Stimulated activated CD4-positive, alpha-beta T cell treated with anti-CD3 and anti-CD28 coated beads, TNF-alpha, amount 100 ng/mL, for 1 hour (primary cell): ENCODE measurements at regions not wholly inside any gene's neighbourhood (a gene's known extent, or its start where the extent isn't known, plus 50 kb on each side); places are given as distances from the start of the nearest gene placed in this dataset.

Source experiments
- DNase-seq, 3 donors: peaks; one replicate each; pipeline ENCODE4 v3.0.0-alpha.2; 2020; ENCODE audit warnings: low read depth in 3 of 3, low spot score in 1 of 3

DNA sequence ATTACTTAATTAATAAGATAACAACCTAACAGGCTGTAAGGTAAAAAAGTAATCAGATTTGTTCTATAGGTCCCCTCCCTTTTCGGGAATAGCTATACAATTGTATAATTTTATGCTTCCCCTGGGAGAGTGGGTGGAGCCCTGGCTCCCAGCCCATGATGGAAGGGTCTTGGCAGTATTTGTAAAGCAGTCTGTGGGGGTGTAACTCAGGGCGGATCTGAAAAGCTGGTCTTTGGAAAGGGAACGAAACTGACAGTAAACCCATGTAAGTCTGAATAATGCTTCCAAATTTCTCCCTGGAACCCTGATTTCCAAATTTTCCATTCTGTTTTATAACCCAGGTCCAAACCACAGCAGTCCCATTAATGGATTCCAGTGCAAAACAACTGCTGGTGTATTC, 110.4 kb downstream of the DAD1 start:
- no peak for DNase-seq

DNA sequence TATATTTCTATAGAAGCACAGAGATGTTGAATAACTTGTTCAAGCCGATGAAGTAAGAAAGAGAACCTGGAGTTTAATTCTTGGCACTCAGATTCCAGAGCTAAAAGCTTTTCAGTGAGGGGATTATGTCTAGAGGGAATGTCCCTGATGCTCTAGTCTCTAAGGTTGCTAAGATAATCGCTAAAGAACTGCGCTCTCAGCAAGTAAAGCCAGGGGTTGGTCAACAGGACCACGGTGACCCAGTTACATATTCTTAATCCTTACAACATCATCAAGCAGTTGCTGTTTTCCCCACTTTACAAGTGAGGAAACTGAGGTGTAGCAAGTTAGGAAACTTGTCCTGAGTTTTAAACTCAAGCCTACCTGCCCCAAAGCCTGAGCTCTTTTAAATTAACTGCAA, 110.8 kb downstream of the DAD1 start:
- no peak for DNase-seq

- DNase-seq, result no peak
These were observed 111.3 kb downstream of the DAD1 start for GRCh38 chr14:22477569-22478194.

GRCh38 chr14:22476887-22477286, 112.1 kb downstream of the DAD1 start:
- no peak for DNase-seq

DNA sequence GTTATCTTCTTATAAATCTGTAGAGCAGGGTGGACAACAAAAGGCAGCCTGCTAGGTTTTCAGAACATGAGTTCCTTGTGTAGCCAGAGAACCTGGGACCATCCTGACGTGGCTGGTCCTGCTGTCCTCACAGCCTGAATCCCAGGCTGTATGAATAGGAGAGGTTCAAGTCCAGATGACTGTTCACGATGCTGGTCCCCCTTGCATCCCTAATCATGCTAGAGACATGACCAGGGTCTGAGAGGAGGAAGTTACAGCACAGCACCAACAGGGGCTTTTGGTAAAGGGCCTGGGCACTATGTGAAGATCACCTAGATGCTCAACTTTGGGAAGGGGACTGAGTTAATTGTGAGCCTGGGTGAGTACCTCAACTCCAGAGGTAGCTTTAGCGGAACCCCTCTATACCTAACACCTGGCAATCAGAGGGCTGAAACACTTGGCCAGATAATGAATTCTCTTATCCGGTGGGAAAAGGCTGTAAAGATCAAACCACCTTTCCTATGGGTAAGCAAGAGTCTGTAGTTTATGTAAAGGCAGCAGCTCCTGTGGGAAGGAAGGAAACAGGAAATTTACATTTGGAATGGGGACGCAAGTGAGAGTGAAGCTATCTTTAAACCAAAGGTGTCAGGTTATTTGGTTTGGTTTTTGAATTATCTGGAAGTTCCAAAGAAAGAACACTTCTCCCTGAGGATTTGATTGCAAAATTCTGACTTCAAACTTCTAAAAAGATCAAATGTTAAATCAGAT, 112.8 kb downstream of the DAD1 start:
- no peak for DNase-seq

DNA sequence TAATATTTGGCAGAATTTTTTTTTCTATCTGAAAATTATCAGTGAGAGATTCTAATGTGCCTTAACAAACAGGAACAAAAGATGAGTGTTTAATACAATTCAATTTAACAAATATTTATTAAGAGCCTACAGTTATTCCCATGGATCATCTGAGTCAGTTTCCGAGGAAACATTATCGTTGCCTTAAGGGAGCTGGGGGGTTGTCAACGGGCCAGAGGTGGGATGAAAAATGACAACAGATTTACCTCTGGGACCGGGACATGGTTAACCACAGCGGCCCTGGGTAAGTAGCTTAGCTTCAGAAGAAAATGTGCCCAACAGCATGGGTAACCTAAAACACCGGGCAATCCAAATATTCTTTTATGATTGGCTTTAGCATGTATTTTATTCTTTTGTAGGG, 113.6 kb downstream of the DAD1 start:
- no peak for DNase-seq

- no peak for DNase-seq
These were observed 114.2 kb downstream of the DAD1 start for GRCh38 chr14:22474730-22475351.

DNA sequence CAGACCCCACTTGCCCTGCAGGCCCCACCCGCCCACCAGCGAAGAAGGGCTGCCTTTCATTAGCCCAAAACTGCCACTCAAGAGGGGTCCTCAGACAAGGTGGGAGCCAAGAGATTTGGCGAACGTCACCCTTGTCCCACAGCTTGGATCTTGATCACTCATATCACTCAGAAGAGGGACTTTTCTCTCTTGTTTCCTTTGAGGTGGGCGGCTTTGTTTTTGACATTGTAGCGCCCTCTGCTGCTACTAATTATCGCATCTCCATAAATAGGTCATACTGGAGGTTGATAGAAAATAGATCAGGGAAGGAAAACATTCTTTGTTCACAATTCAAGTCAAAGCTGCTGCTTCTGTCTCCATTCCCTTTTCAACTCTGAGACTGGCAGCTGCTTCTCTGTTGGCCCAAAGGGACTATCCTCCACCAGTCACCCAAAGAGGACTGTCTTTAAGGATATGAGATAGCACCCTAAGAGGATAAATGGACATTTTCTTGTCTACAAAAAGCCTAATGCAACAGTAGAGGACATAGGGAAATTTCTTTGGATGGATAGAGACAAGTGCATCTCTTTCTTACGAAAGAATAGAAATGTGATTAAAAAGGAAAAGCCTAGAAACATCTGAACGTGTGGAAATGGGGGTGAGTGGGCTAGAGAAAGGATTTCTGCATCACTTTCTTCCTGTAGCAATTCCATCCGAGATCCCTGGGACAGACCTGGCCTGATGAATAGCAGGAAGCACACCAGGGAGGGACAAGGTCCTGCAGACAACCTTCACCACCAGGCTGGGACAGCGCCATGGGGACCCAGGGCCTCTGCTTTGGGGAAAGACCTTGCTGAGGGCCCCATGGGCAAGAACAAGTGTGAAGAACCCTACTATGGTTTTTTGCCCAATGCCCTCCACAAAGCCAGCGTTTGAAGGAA, 115.8 kb downstream of the DAD1 start:
- DNase-seq, result no peak

GRCh38 chr14:22472466-22472865, 116.6 kb downstream of the DAD1 start:
- no peak for DNase-seq

GRCh38 chr14:22471545-22472121, 117.4 kb downstream of the DAD1 start:
- no peak for DNase-seq

- no peak for DNase-seq
These were observed 119.3 kb downstream of the DAD1 start for GRCh38 chr14:22469538-22470303.

- DNase-seq, result no peak
These were observed 120.2 kb downstream of the DAD1 start for GRCh38 chr14:22468830-22469229.

DNA sequence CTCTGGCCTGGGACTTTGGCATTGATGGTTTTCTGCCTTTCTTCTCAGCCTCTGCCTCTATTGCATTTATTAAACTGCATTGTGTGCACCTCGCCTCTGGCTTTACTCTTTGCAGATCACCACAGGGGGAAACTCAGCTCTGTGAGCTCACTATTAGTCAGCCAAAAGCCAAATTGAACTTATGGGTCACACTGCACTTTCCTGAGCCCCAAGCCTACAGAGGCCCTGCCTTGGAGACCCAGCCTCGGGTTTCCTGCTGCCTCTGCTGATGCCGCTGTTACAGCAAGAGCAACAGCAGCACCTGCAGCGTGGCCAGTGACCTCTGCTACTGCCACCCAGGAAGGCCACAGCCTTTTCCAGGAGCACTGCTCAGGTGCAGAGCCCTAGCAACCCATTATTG, 122.5 kb downstream of the DAD1 start:
- DNase-seq, result no peak

DNA sequence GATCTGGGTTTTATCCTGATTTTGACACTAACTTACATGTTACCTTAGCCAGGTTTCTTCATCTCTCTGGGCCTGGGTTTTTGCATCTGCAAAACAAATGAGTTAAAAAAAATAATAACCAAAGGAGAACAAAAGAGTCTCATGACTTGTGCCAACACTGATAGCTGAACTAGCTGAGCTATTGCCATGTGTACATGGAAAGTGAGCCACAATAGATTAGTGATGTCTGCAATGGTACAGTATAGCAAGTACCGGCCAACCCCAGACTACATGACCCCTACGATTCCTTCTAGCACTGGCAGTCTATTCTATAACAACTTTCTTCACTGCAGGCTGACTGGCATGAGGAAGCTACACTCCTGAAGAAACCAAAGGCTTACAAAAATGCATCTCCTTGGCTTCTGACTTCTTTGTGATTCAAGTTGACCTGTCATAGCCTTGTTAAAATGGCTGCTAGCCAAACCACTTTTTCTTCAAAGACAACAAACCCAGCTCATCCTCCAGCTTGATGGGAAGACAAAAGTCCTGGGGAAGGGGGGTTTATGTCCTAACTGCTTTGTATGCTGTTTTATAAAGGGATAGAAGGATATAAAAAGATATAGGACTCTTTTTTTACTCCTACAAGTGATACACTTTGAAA, 123.7 kb downstream of the DAD1 start:
- no peak for DNase-seq

DNA sequence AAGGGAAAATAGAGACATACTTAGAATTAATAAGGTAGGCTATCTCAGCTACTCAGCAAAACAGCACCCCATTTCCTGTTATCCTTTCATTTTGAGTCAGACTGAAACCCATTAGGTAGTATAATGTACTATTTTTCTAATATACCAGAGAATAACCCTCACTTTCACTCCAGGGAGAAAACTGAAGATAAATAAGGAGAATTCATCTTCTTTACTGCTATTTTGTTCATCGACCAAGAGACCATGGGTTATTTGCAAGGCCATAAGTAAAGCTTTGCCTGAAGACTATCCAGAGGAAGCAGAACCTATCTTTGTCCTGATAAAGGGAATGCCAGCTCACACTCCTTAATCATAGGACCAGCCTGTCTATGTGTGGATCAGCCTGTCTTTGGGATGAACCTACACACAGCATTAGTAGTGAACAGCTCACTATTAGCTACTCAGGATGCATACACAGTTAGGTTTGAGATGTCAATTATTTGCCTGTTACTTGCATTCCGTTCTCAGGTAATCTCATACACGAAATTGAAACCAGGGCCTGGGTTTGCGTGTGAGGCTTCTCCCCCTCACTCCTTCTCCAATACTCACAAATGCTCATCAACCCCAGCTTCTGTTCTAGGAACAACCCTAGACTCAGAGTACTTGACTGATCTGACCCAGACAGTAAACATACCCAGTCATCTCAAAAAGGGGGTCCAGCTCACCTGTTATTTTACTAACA, 124.4 kb downstream of the DAD1 start:
- DNase-seq, result no peak

GRCh38 chr14:22463763-22464173, 125.3 kb downstream of the DAD1 start:
- DNase-seq, result no peak

DNA sequence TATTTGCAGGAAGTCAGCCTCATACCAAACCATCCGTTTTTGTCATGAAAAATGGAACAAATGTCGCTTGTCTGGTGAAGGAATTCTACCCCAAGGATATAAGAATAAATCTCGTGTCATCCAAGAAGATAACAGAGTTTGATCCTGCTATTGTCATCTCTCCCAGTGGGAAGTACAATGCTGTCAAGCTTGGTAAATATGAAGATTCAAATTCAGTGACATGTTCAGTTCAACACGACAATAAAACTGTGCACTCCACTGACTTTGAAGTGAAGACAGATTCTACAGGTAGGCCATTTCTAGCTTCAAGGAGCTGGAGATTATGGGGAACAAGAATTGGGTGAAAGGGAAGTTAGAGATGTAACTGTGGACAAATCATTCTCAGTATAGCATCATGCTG, 126.1 kb downstream of the DAD1 start:
- no peak for DNase-seq

GRCh38 chr14:22460461-22461195, 128.4 kb downstream of the DAD1 start:
- no peak for DNase-seq

DNA sequence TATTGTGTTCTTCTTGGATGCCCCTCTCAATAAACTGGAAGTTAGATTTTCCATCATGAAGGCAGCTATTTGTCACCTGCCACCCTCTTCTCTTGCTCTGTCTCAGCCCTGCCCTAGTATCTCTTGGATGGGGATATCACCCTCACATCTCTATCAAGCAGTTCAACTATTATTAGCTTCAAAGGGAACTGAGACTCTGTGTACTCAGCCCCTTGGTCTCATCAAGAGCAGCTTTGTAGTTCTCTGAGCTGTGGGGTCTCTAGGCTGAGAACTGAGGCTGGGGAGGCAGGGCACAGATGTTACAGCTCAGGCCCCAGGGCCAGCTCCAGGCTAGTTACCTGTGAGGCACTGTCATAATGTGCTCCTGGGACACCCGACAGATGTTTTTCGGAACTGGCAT, 130.3 kb downstream of the DAD1 start:
- no peak for DNase-seq
